Fibroblast of lung (primary cell): ENCODE measurements at regions not wholly inside any gene's neighbourhood (a gene's known extent, or its start where the extent isn't known, plus 50 kb on each side); places are given as distances from the start of the nearest gene placed in this dataset.

Experiments
- EZH2 ChIP-seq: IDR thresholded peaks from 2 replicates; pipeline ENCODE4 v1.5.1; 2012; ENCODE audit warnings: low read length, control low read depth, mild to moderate bottlenecking; ENCODE audit errors: missing control alignments
- TF ChIP-seq, protein P1 (sequence below), 2 donors: IDR thresholded peaks in 1 of 2; conservative IDR thresholded peaks in 1 of 2; 1 replicate in 1 of 2; 2 replicates in 1 of 2; pipeline ENCODE4 v1.5.1; 2011 to 2012; ENCODE audit warnings: low read length in 2 of 2, control low read depth in 1 of 2, inconsistent platforms in 1 of 2, low read depth in 1 of 2, mild to moderate bottlenecking in 1 of 2

DNA sequence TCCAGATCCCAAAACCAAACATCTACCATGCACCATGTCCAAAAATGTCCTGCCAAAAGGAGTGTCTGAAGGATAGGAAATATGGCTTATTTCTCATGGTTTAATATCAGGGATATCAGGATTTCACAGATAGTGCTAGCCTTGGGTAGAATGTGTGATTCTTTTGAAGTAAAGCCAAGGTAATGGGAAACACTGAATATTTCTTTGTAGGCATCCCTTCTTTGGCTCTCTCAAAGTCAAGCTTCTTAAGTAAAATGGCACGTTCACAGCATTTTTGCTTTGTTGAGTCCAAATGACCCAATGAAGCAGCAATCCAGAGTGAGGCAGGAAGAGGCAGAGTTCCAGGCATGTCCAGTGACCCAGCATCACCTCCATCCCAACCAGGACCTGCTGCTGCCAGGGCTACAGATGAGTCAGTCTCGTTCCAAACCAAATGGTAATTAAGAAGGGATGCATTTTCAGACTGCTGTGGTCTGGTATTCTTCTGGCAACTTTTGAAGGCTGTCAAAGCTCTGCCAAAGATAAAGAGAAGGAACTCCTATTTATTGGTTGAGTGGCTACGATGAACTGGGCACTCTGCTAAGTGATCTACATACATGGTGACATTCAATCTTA, 678.8 kb upstream of the KLF4 start:
- TF ChIP-seq, protein P1, sequence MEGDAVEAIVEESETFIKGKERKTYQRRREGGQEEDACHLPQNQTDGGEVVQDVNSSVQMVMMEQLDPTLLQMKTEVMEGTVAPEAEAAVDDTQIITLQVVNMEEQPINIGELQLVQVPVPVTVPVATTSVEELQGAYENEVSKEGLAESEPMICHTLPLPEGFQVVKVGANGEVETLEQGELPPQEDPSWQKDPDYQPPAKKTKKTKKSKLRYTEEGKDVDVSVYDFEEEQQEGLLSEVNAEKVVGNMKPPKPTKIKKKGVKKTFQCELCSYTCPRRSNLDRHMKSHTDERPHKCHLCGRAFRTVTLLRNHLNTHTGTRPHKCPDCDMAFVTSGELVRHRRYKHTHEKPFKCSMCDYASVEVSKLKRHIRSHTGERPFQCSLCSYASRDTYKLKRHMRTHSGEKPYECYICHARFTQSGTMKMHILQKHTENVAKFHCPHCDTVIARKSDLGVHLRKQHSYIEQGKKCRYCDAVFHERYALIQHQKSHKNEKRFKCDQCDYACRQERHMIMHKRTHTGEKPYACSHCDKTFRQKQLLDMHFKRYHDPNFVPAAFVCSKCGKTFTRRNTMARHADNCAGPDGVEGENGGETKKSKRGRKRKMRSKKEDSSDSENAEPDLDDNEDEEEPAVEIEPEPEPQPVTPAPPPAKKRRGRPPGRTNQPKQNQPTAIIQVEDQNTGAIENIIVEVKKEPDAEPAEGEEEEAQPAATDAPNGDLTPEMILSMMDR (conservative IDR thresholded peaks at IDR 0.05 in 1 of 2, IDR thresholded peaks at IDR 0.05 in 1 of 2; ENCODE audit: low read depth in 1 of 2, low read length in 2 of 2): no peak
- no peak for TF ChIP-seq EZH2
